MCF 10A (cell line): ENCODE measurements at regions not wholly inside any gene's neighbourhood (a gene's known extent, or its start where the extent isn't known, plus 50 kb on each side); places are given as distances from the start of the nearest gene placed in this dataset.

Experiments
- BruUV-seq: library from RNA; stranded (reverse); fragments of 400-500 nt; replicated peaks from 2 replicates; lab custom pipeline; 2021; lab: Mats Ljungman, UMichigan
- CTCF ChIA-PET: fragments of 300-600 bp; sonication (Branson Sonifier 250); formaldehyde crosslinking; extraction: SDS; loops from one replicate; lab custom pipeline; 2021; ENCODE audit warnings: antibody characterized with exemption, inconsistent platforms; lab: Yijun Ruan, JAX
- POLR2A ChIA-PET: fragments of 300-600, 350-650 bp; sonication (Branson Sonifier 250); formaldehyde crosslinking; extraction: SDS; loops from one replicate; lab custom pipeline; 2020; ENCODE audit warnings: antibody characterized with exemption, inconsistent platforms; lab: Yijun Ruan, JAX
- DNase-seq: peaks from one replicate; pipeline ENCODE4 v3.0.0-alpha.2; 2018; ENCODE audit not compliant: unreplicated experiment
- H3K27ac Mint-ChIP-seq: one replicate; pipeline ENCODE4 v1.8.0; 2022; ENCODE audit warnings: mild to moderate bottlenecking, low read depth, mixed read lengths; ENCODE audit not compliant: unreplicated experiment
- H3K27me3 Mint-ChIP-seq: one replicate; pipeline ENCODE4 v1.8.0; 2022; ENCODE audit warnings: mixed read lengths; ENCODE audit not compliant: insufficient read depth, unreplicated experiment
- H3K36me3 Mint-ChIP-seq: one replicate; pipeline ENCODE4 v1.8.0; 2022; ENCODE audit warnings: mild to moderate bottlenecking, moderate library complexity, mixed read lengths; ENCODE audit not compliant: insufficient read depth, unreplicated experiment
- H3K4me1 Mint-ChIP-seq: one replicate; pipeline ENCODE4 v1.8.0; 2022; ENCODE audit warnings: mixed read lengths; ENCODE audit not compliant: insufficient read depth, unreplicated experiment
- H3K4me3 Mint-ChIP-seq: one replicate; pipeline ENCODE4 v1.8.0; 2022; ENCODE audit warnings: mild to moderate bottlenecking, moderate library complexity, mixed read lengths; ENCODE audit not compliant: unreplicated experiment
- H3K9me3 Mint-ChIP-seq: one replicate; pipeline ENCODE4 v1.8.0; 2022; ENCODE audit warnings: mixed read lengths; ENCODE audit not compliant: unreplicated experiment
- CTCF ChIP-seq: fragments of 200-600 bp; IDR thresholded peaks from one replicate; pipeline ENCODE4 v1.8.0; 2022; ENCODE audit warnings: antibody characterized with exemption, mild to moderate bottlenecking; ENCODE audit not compliant: unreplicated experiment
- intact Hi-C: fragments of 100-400 bp; cut with micrococcal nuclease; formaldehyde crosslinking; loops from 2 replicates; pipeline ENCODE4 v1.14.1; 2022

- ChIA-PET POLR2A (no interaction called here), CTCF (interaction anchor here (0.8 kb wide), 1 partner anchor 297 kb away, joined by 3 read pairs; no protein-coding TSS in a partner anchor)
- Mint-ChIP-seq H3K4me1 (no peaks in the 10 kb centered on the region), H3K9me3 (peaks cover 9% of the 10 kb centered on the region), H3K27ac (no peak overlapping the region), H3K36me3 (no peaks in the 10 kb centered on the region), H3K27me3 (peaks cover 52% of the 10 kb centered on the region), H3K4me3 (no peak overlapping the region)
- peak; percentile 22 for TF ChIP-seq CTCF
- BruUV-seq: no TSS peak
- no peak for DNase-seq
- intact Hi-C loops: no loop called here
Observed at GRCh38 chr9:96025995-96026602, 150.6 kb downstream of the ERCC6L2 start.

GRCh38 chr9:96023486-96023885 lies 148.0 kb downstream of the ERCC6L2 start:
- Mint-ChIP-seq H3K36me3 (peaks cover 6% of the 10 kb centered on the region), H3K4me3 (no peak overlapping the region), H3K27ac (no peak overlapping the region), H3K27me3 (peaks cover 52% of the 10 kb centered on the region), H3K9me3 (peaks cover 9% of the 10 kb centered on the region), H3K4me1 (no peaks in the 10 kb centered on the region)
- CTCF ChIA-PET: no interaction called here
- POLR2A ChIA-PET: no interaction called here
- no peak for TF ChIP-seq CTCF
- no peak for DNase-seq
- BruUV-seq: no TSS peak
- intact Hi-C loops: no loop called here

- CTCF ChIA-PET: no interaction called here
- TF ChIP-seq CTCF: no peak
- no peak for DNase-seq
- no TSS peak for BruUV-seq
- peaks cover 6% of the 10 kb centered on the region for H3K36me3 Mint-ChIP-seq
- POLR2A ChIA-PET: no interaction called here
- H3K4me3 Mint-ChIP-seq: peak overlapping the region; percentile 38
- H3K27me3 Mint-ChIP-seq: peaks cover 52% of the 10 kb centered on the region
- no peaks in the 10 kb centered on the region for H3K4me1 Mint-ChIP-seq
- H3K9me3 Mint-ChIP-seq: peaks cover 9% of the 10 kb centered on the region
- H3K27ac Mint-ChIP-seq: no peak overlapping the region
- intact Hi-C loops: no loop called here
Observed at GRCh38 chr9:96022445-96023051, 147.1 kb downstream of the ERCC6L2 start.

GRCh38 chr9:96021551-96022444 lies 146.3 kb downstream of the ERCC6L2 start:
- no peak overlapping the region for H3K27ac Mint-ChIP-seq
- H3K9me3 Mint-ChIP-seq: peaks cover 6% of the 10 kb centered on the region
- CTCF ChIA-PET: no interaction called here
- POLR2A ChIA-PET: no interaction called here
- H3K4me3 Mint-ChIP-seq: peak overlapping the region; percentile 38
- H3K36me3 Mint-ChIP-seq: peaks cover 6% of the 10 kb centered on the region
- TF ChIP-seq CTCF: no peak
- intact Hi-C loops: no loop called here
- no peaks in the 10 kb centered on the region for H3K4me1 Mint-ChIP-seq
- BruUV-seq: no TSS peak
- H3K27me3 Mint-ChIP-seq: peaks cover 48% of the 10 kb centered on the region
- DNase-seq: no peak
